ENCODE measurements at regions not wholly inside any gene's neighbourhood (a gene's known extent, or its start where the extent isn't known, plus 50 kb on each side); places are given as distances from the start of the nearest gene placed in this dataset.

DNA sequence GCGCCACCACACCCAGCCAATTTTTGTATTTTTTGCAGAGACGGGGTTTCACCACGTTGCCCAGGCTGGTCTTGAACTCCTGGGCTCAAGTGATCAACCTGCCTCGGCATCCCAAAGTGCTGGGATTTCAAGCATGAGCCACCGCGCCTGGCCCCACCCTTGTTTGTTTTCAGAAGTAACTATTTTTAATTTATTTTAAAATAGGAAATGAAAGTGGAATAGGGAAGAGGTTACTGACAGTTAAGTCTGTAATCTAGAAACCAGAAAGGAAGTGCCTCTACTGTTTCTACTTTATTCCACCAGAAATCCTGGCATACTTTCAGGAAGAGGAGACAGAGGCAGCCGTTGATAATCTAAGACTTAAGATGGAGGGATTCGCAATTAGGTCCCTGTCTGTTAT lies 225.6 kb downstream of the TANC2 start:
- no peaks in the 10 kb centered on the region for H3K79me2 ChIP-seq (ENCODE audit: control insufficient read depth, low read length)
- H3K4me1 ChIP-seq (ENCODE audit: control insufficient read depth, low read length) = no peaks in the 10 kb centered on the region
- H3K27me3 ChIP-seq (ENCODE audit: control insufficient read depth, low read length) = peaks cover 7% of the 10 kb centered on the region; the same call in 1 of the 2 replicates
- TF ChIP-seq, protein P1, sequence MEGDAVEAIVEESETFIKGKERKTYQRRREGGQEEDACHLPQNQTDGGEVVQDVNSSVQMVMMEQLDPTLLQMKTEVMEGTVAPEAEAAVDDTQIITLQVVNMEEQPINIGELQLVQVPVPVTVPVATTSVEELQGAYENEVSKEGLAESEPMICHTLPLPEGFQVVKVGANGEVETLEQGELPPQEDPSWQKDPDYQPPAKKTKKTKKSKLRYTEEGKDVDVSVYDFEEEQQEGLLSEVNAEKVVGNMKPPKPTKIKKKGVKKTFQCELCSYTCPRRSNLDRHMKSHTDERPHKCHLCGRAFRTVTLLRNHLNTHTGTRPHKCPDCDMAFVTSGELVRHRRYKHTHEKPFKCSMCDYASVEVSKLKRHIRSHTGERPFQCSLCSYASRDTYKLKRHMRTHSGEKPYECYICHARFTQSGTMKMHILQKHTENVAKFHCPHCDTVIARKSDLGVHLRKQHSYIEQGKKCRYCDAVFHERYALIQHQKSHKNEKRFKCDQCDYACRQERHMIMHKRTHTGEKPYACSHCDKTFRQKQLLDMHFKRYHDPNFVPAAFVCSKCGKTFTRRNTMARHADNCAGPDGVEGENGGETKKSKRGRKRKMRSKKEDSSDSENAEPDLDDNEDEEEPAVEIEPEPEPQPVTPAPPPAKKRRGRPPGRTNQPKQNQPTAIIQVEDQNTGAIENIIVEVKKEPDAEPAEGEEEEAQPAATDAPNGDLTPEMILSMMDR (IDR thresholded peaks at IDR 0.05; ENCODE audit: low read depth, low read length, poor library complexity, severe bottlenecking) = no peak
- TF ChIP-seq EZH2phosphoT487 (IDR thresholded peaks at IDR 0.05; ENCODE audit: borderline replicate concordance, low read length) = no peak
- no peak overlapping the region for H3K27ac ChIP-seq (ENCODE audit: low read depth, low read length)
- no peak overlapping the region for H3K4me3 ChIP-seq (ENCODE audit: low read length)
- H3K36me3 ChIP-seq (ENCODE audit: control insufficient read depth, low read length) = no peaks in the 10 kb centered on the region
- no peaks in the 10 kb centered on the region for H3K9me3 ChIP-seq (ENCODE audit: control insufficient read depth, insufficient read depth, low read length)
- H4K20me1 ChIP-seq (ENCODE audit: control insufficient read depth, insufficient read depth, low read depth, low read length) = 0 out of 2 replicates have a peak, but pooled peaks cover 3% of the 10 kb centered on the region
- H3F3A ChIP-seq (ENCODE audit: control insufficient read depth, insufficient read depth) = no peaks in the 10 kb centered on the region
- H3K4me2 ChIP-seq (ENCODE audit: low read length) = no peak overlapping the region
- H3K9me2 ChIP-seq (replicated peaks; ENCODE audit: control insufficient read depth, low read length) = no peaks in the 10 kb centered on the region

DNA sequence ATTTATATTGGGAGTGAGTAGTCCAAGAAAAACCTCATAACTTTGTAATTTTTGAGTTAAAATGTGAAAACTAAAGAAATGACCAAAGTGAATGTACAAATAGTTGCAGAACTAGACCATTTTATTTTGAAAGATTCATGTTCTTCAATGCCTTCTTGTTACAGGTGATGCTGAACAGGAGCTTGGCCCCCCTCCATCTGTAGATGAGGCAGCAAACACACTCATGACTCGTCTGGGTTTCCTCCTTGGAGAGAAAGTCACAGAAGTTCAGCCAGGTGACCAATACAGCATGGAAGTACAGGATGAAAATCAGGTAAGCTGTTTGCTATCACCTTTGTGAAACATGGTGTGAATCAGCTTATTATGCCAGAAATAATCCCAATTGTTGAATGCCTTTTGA lies 227.8 kb downstream of the TANC2 start:
- no peaks in the 10 kb centered on the region for H3K36me3 ChIP-seq (ENCODE audit: control insufficient read depth, low read length)
- no peak overlapping the region for H3K27ac ChIP-seq (ENCODE audit: low read depth, low read length)
- peaks cover 7% of the 10 kb centered on the region; the same call in 1 of the 2 replicates for H3K27me3 ChIP-seq (ENCODE audit: control insufficient read depth, low read length)
- TF ChIP-seq, protein P1 (IDR thresholded peaks at IDR 0.05; ENCODE audit: low read depth, low read length, poor library complexity, severe bottlenecking) = no peak
- TF ChIP-seq EZH2phosphoT487 (IDR thresholded peaks at IDR 0.05; ENCODE audit: borderline replicate concordance, low read length) = no peak
- 0 out of 2 replicates have a peak, but pooled peaks cover 3% of the 10 kb centered on the region for H4K20me1 ChIP-seq (ENCODE audit: control insufficient read depth, insufficient read depth, low read depth, low read length)
- no peaks in the 10 kb centered on the region for H3K9me2 ChIP-seq (replicated peaks; ENCODE audit: control insufficient read depth, low read length)
- no peaks in the 10 kb centered on the region for H3K79me2 ChIP-seq (ENCODE audit: control insufficient read depth, low read length)
- H3K4me2 ChIP-seq (ENCODE audit: low read length) = no peak overlapping the region
- no peaks in the 10 kb centered on the region for H3K9me3 ChIP-seq (ENCODE audit: control insufficient read depth, insufficient read depth, low read length)
- no peak overlapping the region for H3K4me3 ChIP-seq (ENCODE audit: low read length)
- H3K4me1 ChIP-seq (ENCODE audit: control insufficient read depth, low read length) = no peaks in the 10 kb centered on the region
- no peaks in the 10 kb centered on the region for H3F3A ChIP-seq (ENCODE audit: control insufficient read depth, insufficient read depth)

DNA sequence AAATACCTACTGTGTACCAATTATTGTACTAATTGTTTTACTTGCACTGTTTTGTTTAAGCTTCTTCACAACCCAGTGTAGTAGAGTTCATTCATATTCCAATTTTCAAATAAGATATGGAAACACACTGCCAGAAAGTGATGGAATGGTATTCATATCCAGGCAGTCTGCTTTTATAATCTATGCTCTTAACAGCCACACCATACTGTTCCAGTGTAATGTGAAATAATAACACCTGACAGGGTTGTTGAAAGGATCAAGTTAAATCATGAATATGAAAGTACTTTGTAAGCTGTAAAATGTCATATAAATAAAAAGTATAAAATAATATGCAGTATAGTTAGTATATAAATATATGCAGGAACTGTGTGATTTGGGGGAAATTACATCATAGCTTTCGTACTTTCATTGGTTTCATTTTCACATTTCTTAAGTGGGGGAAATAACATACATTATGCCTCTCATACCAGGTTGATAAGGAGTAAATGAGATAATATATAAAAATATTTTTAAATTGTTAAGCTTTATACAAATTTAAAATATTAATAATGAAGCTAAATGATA lies 230.8 kb downstream of the TANC2 start:
- no peak overlapping the region for H3K27ac ChIP-seq (ENCODE audit: low read depth, low read length)
- TF ChIP-seq, protein P1 (IDR thresholded peaks at IDR 0.05; ENCODE audit: low read depth, low read length, poor library complexity, severe bottlenecking) = no peak
- no peak for TF ChIP-seq EZH2phosphoT487 (IDR thresholded peaks at IDR 0.05; ENCODE audit: borderline replicate concordance, low read length)
- H3K4me1 ChIP-seq (ENCODE audit: control insufficient read depth, low read length) = no peaks in the 10 kb centered on the region
- no peaks in the 10 kb centered on the region for H3K79me2 ChIP-seq (ENCODE audit: control insufficient read depth, low read length)
- H4K20me1 ChIP-seq (ENCODE audit: control insufficient read depth, insufficient read depth, low read depth, low read length) = 0 out of 2 replicates have a peak, but pooled peaks cover 3% of the 10 kb centered on the region
- no peaks in the 10 kb centered on the region for H3F3A ChIP-seq (ENCODE audit: control insufficient read depth, insufficient read depth)
- H3K9me3 ChIP-seq (ENCODE audit: control insufficient read depth, insufficient read depth, low read length) = no peaks in the 10 kb centered on the region
- H3K27me3 ChIP-seq (ENCODE audit: control insufficient read depth, low read length) = peaks cover 10% of the 10 kb centered on the region
- H3K4me2 ChIP-seq (ENCODE audit: low read length) = no peak overlapping the region
- no peak overlapping the region for H3K4me3 ChIP-seq (ENCODE audit: low read length)
- H3K9me2 ChIP-seq (replicated peaks; ENCODE audit: control insufficient read depth, low read length) = no peaks in the 10 kb centered on the region
- H3K36me3 ChIP-seq (ENCODE audit: control insufficient read depth, low read length) = no peaks in the 10 kb centered on the region
